ENCODE measurements at regions not wholly inside any gene's neighbourhood (a gene's known extent, or its start where the extent isn't known, plus 50 kb on each side); places are given as distances from the start of the nearest gene placed in this dataset.
"Not testable (repeated sequence)": the region's sequence is repeated elsewhere in the genome, so short reads cannot be mapped to it uniquely, and the experiment has no call there.

DNA sequence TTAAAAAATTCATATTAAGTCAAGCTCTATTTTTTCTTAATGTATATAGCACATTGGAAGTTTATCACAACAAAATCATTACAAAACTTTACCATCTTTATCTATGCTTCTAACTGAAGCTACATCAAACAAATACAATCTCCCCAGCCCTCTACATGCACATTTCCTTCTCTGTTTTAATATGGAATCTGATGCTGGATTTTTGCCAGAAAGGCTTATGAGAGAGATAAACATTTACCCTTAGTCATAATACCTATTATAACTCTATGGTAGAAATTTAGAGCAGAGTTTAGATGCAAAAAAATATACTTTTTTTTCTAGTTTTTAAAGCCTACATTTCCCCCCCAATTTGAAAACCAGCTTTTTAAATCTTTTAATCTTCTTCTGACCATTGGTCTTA lies 1198.6 kb downstream of the GATA3 start:
- no peaks in the 10 kb centered on the region for H3K27me3 ChIP-seq
- no peaks in the 10 kb centered on the region for H3K4me1 ChIP-seq

DNA sequence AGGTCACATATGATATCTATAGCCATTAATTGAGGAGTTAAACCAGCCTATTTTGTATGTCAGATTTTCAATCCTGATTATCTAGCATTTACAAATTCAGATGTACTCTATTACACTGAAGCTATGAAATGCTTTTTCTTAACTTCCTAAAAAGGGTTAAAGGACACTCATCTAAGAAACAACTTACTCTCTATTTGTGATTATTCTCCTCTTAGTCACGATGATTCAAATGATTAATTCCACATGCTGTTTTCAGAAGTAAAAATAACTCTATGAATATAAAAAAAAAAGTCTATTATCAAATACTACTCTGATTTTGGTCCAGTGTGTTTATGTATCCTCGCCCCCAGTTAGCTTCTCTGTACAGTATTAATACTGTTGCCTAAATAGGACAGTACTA lies 1199.9 kb downstream of the GATA3 start:
- intact Hi-C loops (cut with DNase I; ENCODE audit: low total_unique reads) = no loop called here
- no peaks in the 10 kb centered on the region for H3K4me1 ChIP-seq
- no peak overlapping the region for H3K27ac ChIP-seq
- DNase-seq = no peak
- no peaks in the 10 kb centered on the region for H3K36me3 ChIP-seq
- H3K27me3 ChIP-seq = no peaks in the 10 kb centered on the region
- TF ChIP-seq, protein P1, sequence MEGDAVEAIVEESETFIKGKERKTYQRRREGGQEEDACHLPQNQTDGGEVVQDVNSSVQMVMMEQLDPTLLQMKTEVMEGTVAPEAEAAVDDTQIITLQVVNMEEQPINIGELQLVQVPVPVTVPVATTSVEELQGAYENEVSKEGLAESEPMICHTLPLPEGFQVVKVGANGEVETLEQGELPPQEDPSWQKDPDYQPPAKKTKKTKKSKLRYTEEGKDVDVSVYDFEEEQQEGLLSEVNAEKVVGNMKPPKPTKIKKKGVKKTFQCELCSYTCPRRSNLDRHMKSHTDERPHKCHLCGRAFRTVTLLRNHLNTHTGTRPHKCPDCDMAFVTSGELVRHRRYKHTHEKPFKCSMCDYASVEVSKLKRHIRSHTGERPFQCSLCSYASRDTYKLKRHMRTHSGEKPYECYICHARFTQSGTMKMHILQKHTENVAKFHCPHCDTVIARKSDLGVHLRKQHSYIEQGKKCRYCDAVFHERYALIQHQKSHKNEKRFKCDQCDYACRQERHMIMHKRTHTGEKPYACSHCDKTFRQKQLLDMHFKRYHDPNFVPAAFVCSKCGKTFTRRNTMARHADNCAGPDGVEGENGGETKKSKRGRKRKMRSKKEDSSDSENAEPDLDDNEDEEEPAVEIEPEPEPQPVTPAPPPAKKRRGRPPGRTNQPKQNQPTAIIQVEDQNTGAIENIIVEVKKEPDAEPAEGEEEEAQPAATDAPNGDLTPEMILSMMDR (IDR thresholded peaks at IDR 0.05) = no peak
- no peaks in the 10 kb centered on the region for H3K9me3 ChIP-seq
- H3K4me3 ChIP-seq = no peak overlapping the region

More for the DNA sequence above, 1198.6 kb downstream of the GATA3 start:
- H3K9me3 ChIP-seq = no peaks in the 10 kb centered on the region
- H3K4me3 ChIP-seq = no peak overlapping the region
- H3K36me3 ChIP-seq = no peaks in the 10 kb centered on the region
- TF ChIP-seq, protein P1 (IDR thresholded peaks at IDR 0.05) = no peak
- no peak for DNase-seq
- H3K27ac ChIP-seq = no peak overlapping the region
- intact Hi-C loops (cut with DNase I; ENCODE audit: low total_unique reads) = no loop called here

DNA sequence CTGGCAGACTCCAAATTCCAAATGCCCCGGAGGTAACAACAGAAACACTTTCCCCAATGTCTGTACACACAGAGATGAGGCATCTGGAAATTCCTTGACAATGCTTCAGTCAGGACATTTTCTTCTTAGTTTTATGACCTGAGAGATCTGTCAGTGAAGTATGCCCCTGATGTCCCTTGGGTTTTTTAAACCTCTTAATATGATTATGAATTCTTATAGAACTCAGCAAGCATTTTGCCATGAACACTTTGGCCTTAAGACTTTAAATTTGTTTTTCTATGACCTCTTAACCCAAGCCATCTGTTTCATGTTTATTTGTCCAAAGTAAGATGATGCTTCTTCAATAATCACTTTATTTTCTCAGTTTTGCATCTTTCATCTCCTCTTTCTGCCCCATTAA lies 1206.2 kb downstream of the GATA3 start:
- TF ChIP-seq, protein P1 (IDR thresholded peaks at IDR 0.05) = no peak
- DNase-seq = no peak
- H3K4me1 ChIP-seq = no peaks in the 10 kb centered on the region
- no peak overlapping the region for H3K4me3 ChIP-seq
- no peaks in the 10 kb centered on the region for H3K9me3 ChIP-seq
- H3K27me3 ChIP-seq = no peaks in the 10 kb centered on the region
- intact Hi-C loops (cut with DNase I; ENCODE audit: low total_unique reads) = no loop called here
- H3K36me3 ChIP-seq = no peaks in the 10 kb centered on the region
- no peak overlapping the region for H3K27ac ChIP-seq

DNA sequence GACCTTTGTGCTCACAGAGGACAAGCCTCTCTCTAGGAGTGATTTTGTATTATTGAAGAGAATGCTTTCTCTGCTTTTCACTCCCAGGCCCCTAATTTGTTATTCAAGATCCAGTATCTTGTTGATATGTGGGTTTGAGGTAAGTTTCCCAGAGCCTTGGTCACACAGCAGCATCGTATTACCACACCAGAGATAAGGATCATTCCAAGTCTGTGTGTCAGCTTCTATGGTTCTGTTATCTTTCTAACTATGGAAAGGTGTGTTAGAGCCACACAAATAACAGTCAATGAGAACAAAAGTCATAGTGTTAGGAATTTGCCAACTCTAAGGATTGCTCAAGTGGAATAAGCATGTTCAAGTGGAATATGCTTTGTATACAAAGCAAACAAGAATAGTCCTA lies 1208.3 kb downstream of the GATA3 start:
- DNase-seq = no peak
- no peak overlapping the region for H3K27ac ChIP-seq
- intact Hi-C loops (cut with DNase I; ENCODE audit: low total_unique reads) = no loop called here

DNA sequence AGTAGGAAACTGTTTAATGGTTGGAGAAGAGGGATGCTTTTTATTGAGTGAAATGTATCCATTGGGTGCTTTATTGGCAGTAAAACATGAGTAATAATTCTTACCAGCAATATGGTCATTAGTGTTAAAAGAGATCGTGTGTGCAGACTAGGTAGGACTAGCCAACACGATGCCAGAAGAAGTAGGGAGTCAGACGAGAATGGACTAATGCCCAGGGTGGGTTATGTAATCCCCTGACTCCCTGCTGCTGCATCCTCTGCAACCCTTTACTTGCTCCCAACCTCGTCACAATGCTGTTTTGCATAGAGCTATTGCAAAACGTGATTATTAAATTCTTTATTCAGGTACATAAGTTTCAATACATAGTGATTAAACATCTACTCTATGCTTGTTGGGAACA lies 1213.7 kb downstream of the GATA3 start:
- no peaks in the 10 kb centered on the region for H3K9me3 ChIP-seq
- DNase-seq = no peak
- intact Hi-C loops (cut with DNase I; ENCODE audit: low total_unique reads) = no loop called here
- H3K27me3 ChIP-seq = no peaks in the 10 kb centered on the region
- no peaks in the 10 kb centered on the region for H3K36me3 ChIP-seq
- TF ChIP-seq, protein P1 (IDR thresholded peaks at IDR 0.05) = no peak
- no peak overlapping the region for H3K4me3 ChIP-seq
- no peak overlapping the region for H3K27ac ChIP-seq
- no peaks in the 10 kb centered on the region for H3K4me1 ChIP-seq

More for the DNA sequence above, 1208.3 kb downstream of the GATA3 start:
- Histone ChIP-seq H3K9me3 (no peaks in the 10 kb centered on the region), H3K36me3 (no peaks in the 10 kb centered on the region), H3K4me3 (no peak overlapping the region), H3K27me3 (no peaks in the 10 kb centered on the region), H3K4me1 (no peaks in the 10 kb centered on the region)
- TF ChIP-seq, protein P1 (IDR thresholded peaks at IDR 0.05) = no peak

DNA sequence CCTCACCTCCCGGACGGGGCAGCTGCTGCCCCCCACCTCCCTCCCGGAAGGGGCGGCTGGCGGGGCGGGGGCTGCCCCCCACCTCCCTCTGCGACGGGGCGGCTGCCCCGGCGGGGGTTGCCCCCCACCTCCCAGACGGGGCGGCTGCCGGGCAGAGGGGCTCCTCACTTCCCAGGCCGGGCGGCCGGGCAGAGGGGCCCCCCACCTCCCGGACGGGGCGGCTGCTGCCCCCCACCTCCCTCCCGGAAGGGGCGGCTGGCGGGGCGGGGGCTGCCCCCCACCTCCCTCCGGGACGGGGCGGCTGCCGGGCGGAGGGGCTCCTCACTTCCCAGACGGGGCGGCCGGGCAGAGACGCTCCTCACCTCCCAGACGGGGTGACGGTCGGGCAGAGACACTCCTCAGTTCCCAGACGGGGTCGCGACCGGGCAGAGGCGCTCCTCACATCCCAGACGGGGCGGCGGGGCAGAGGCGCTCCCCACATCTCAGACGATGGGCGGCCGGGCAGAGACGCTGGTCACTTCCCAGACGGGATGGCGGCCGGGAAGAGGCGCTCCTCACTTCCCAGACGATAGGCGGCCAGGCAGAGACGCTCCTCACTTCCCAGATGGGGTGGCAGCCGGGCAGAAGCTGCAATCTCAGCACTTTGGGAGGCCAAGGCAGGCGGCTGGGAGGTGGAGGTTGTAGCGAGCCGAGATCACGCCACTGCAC lies 1218.8 kb downstream of the GATA3 start:
- H3K4me3 ChIP-seq; H3K4me1 ChIP-seq; H3K9me3 ChIP-seq; H3K27ac ChIP-seq; H3K36me3 ChIP-seq; H3K27me3 ChIP-seq; DNase-seq; intact Hi-C loops (cut with DNase I; ENCODE audit: low total_unique reads): not testable (repeated sequence)

Measured in tibial artery (tissue), 4 donors.